Psoas muscle (tissue), 7 donors: ENCODE measurements at regions not wholly inside any gene's neighbourhood (a gene's known extent, or its start where the extent isn't known, plus 50 kb on each side); places are given as distances from the start of the nearest gene placed in this dataset.

Experiments used
- ATAC-seq, 4 donors: fragments of 200-7000 bp; cut with Tn5 transposase; one replicate each; pipeline ENCODE4 v1.9.1; 2020; ENCODE audit warnings: moderate library complexity in 3 of 4, mild to moderate bottlenecking in 2 of 4
- DNase-seq, 2 donors: peaks; one replicate each; pipeline ENCODE4 v3.0.0-alpha.2; 2020
- H3K27ac ChIP-seq: fragments of 200-600 bp; one replicate; pipeline ENCODE4 v1.8.0; 2022
- H3K27me3 ChIP-seq, 3 donors: fragments of 200-600 bp in 1 of 3; one replicate each; pipeline versions ENCODE4 v1.6.1 to v1.8.0; 2013 to 2022; ENCODE audit warnings: low read length in 2 of 3, mild to moderate bottlenecking in 2 of 3, moderate library complexity in 1 of 3; ENCODE audit not compliant: insufficient read depth in 3 of 3
- H3K36me3 ChIP-seq, 2 donors: fragments of 200-600 bp in 1 of 2; one replicate each; pipeline versions ENCODE4 v1.6.1 to v1.8.0; 2013 to 2022; ENCODE audit warnings: low read depth in 1 of 2, mild to moderate bottlenecking in 1 of 2, moderate library complexity in 1 of 2; ENCODE audit not compliant: insufficient read depth in 1 of 2
- H3K4me1 ChIP-seq: fragments of 200-600 bp; one replicate; pipeline ENCODE4 v1.8.0; 2022
- H3K4me3 ChIP-seq: fragments of 200-600 bp; one replicate; pipeline ENCODE4 v1.8.0; 2022; ENCODE audit warnings: mild to moderate bottlenecking
- H3K9me3 ChIP-seq: fragments of 200-600 bp; one replicate; pipeline ENCODE4 v1.8.0; 2022
- CTCF ChIP-seq: fragments of 200-600 bp; IDR thresholded peaks from one replicate; pipeline ENCODE4 v1.8.0; 2022; ENCODE audit warnings: antibody characterized with exemption
- WGBS, 3 donors: extraction: QIAGEN DNeasy Blood & Tissue Kit; methylation state at CpG; one replicate each; pipeline versions ENCODE4 v1.1.6 to v1.1.7; 2013; 5-methylcytosine and 5-hydroxymethylcytosine counted together
- intact Hi-C, 2 donors: fragments of 100-400 bp; cut with DNase I; formaldehyde crosslinking; loops; one replicate each; pipeline versions ENCODE4 v1.11.0 to v1.14.2; 2022
- donor health status: healthy with polysubstance abuse.
- donor health status: DM: no; HTN: no; CAD: no; lungs with moderate emphysema.
- donor health status: Bipolar disorder and iron deficiency.
- donor health status: healthy.
- donor health status: DM: yes; HTN: yes; CAD: no.
- donor health status: DM: no; HTN: no; CAD: no.
- donor health status: DM: yes; HTN: yes; CAD: no.

DNA sequence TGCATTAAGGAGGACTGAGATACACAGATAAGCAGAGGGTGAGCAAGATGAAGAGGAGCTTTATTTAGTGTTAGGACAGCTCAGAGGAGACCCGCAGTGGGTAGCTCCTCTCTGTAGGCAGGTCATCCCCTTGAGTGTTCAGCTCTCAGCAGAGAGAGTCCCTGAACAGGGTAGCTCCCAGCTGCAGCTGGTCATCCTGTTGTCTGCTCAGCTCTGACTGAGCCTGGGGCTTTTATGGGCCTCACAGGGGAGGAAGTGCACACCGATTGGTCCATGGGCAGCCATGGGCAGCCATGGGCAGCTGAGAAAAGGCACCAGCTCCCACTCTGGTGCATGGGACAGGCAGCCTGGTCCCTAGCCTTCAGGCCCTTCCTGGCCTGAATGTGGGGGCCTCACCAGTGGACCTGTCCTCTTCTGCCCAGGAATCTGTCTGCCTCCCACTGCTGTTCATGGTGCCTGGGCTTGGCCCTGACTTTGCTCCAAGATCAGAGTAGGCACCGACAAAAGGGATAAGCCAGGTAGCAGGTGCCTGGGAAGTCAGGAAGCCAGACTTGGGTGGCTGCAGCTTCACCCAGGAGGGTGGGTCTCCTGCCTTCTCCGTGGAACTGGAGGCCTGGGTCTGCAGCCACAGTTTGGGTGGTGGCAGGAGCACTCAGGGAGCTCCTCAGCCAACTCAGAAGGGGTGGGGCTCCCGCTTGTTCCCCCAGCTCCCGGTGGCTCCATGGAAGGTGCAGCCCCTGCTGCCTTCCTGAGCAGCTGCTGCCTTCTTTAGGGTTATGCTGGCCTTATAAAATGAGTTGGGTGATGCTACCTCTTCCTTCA lies 54.7 kb downstream of the MYEOV start:
- H3K4me3 ChIP-seq, result no peak overlapping the region
- DNase-seq, result no peak
- H3K27ac ChIP-seq, result no peak overlapping the region
- peaks cover 0 to 9% (median 0%) of the 10 kb centered on the region in 3 donors for H3K27me3 ChIP-seq
- H3K36me3 ChIP-seq, result no peaks in the 10 kb centered on the region
- 79 to 86% (median 81%) methylated on average over 6 of the region's 6 CpGs for WGBS, 3 donors
- ATAC-seq, result no peak
- no peaks in the 10 kb centered on the region for H3K4me1 ChIP-seq
- H3K9me3 ChIP-seq, result no peaks in the 10 kb centered on the region
- no peak for TF ChIP-seq CTCF
- intact Hi-C loops, result no loop called here

DNA sequence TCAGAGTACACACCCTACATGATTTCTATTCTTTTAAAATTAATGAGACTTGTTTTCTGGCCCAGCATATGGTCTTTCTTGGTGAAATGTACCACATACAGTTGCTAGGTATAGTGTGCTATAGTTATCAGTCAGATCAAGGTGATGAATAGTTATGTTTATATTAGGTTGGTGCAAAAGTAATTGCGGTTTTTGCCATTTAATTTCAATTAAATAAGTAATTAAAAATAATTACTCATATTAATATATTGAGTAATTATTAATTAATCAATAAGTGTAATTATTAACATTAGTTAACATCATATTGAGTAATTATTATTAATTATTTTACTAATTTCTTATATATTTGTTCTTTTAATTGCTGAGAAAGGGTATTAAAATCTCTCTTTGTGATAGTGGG lies 56.1 kb downstream of the MYEOV start:
- Histone ChIP-seq H3K27ac (no peak overlapping the region), H3K4me3 (no peak overlapping the region), H3K27me3 (peaks cover 0 to 13% (median 0%) of the 10 kb centered on the region in 3 donors), H3K36me3 (no peaks in the 10 kb centered on the region), H3K9me3 (no peaks in the 10 kb centered on the region), H3K4me1 (no peaks in the 10 kb centered on the region)
- 89 to 96% (median 94%) methylated on average over 1 of the region's 1 CpG for WGBS, 3 donors
- ATAC-seq (no peak), DNase-seq (no peak)
- intact Hi-C loops, result no loop called here
- no peak for TF ChIP-seq CTCF

- no peak overlapping the region for H3K27ac ChIP-seq
- no peak for DNase-seq
- peaks cover 0 to 13% (median 0%) of the 10 kb centered on the region in 3 donors for H3K27me3 ChIP-seq
- no peak overlapping the region for H3K4me3 ChIP-seq
- intact Hi-C loops, result no loop called here
- no peak for ATAC-seq
- no peaks in the 10 kb centered on the region for H3K4me1 ChIP-seq
- TF ChIP-seq CTCF, result no peak
- no peaks in the 10 kb centered on the region for H3K9me3 ChIP-seq
- H3K36me3 ChIP-seq, result no peaks in the 10 kb centered on the region
These were observed 56.6 kb downstream of the MYEOV start for GRCh38 chr11:69350596-69350995.

DNA sequence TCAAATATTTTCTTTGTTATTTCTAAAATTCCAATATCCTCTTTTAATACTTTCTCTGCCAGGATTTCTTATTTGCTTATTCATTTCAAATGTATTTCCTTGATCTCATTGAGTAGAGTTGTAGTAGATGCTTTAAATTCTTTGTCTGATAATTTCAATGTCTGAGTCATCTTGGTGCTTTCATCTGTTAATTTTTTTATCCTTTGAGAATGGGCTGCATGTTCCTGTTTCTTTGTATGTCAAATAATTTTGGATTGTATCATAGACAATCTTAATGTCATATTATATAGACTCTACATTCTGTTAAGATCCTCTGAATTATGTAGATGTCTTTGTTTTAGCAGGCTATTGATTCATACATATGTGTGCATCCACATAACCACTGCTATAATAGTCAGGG lies 57.5 kb downstream of the MYEOV start:
- Histone ChIP-seq H3K4me1 (no peaks in the 10 kb centered on the region), H3K27me3 (peaks cover 0 to 13% (median 0%) of the 10 kb centered on the region in 3 donors), H3K4me3 (no peak overlapping the region), H3K27ac (no peak overlapping the region), H3K9me3 (no peaks in the 10 kb centered on the region), H3K36me3 (no peaks in the 10 kb centered on the region)
- ATAC-seq (no peak), DNase-seq (no peak)
- intact Hi-C loops, result no loop called here
- no peak for TF ChIP-seq CTCF

DNA sequence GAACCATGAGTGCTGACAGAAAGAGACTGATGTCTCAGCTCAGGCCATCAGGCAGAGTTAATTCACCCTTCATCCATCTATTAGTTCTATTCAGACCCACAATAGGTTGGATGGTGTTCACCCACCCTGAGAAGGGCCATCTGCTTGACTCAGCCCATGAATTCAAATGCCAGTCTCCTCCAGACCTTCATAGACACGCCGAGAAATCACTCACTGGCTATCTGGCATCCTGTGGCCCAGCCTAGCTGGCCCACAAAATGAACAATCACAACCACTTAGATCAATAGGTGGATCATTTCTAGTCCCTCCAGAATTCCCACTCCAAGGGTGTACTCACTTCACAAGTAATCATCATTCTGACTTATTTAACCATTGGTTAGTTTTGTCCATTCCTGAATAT lies 58.2 kb downstream of the MYEOV start:
- TF ChIP-seq CTCF, result no peak
- WGBS, 3 donors, result 86 to 93% (median 86%) methylated on average over 2 of the region's 2 CpGs
- Histone ChIP-seq H3K27me3 (peaks cover 0 to 16% (median 0%) of the 10 kb centered on the region in 3 donors), H3K36me3 (no peaks in the 10 kb centered on the region), H3K4me1 (no peaks in the 10 kb centered on the region), H3K27ac (no peak overlapping the region), H3K4me3 (no peak overlapping the region), H3K9me3 (no peaks in the 10 kb centered on the region)
- DNase-seq (no peak), ATAC-seq (no peak)
- intact Hi-C loops, result no loop called here
